ENCODE measurements at regions not wholly inside any gene's neighbourhood (a gene's known extent, or its start where the extent isn't known, plus 50 kb on each side); places are given as distances from the start of the nearest gene placed in this dataset.

GRCh38 chr12:111150360-111150759 lies 218.5 kb downstream of the PHETA1 start:
- no peak overlapping the region for H3K4me2 ChIP-seq
- Mint-ChIP-seq H3K4me1 (peaks cover 20% of the 10 kb centered on the region), H3K4me3 (no peak overlapping the region), H3K36me3 (ENCODE audit: low read depth) (no peaks in the 10 kb centered on the region), H3K27ac (no peak overlapping the region), H3K27me3 (ENCODE audit: insufficient read depth, low read depth, poor library complexity) (peaks cover 5% of the 10 kb centered on the region), H3K9me3 (no peaks in the 10 kb centered on the region)
- no peaks in the 10 kb centered on the region; the same call in none of the 2 replicates for H4K20me1 ChIP-seq (replicated peaks; ENCODE audit: insufficient read depth)
- no peak overlapping the region for H2AFZ ChIP-seq
- TF ChIP-seq REST (IDR thresholded peaks at IDR 0.05; ENCODE audit: unreplicated experiment) = no peak
- TF ChIP-seq CTCF (conservative IDR thresholded peaks at IDR 0.05; ENCODE audit: low read depth in 2 of 2) = no peak
- TF ChIP-seq JUNB (IDR thresholded peaks at IDR 0.05; ENCODE audit: unreplicated experiment) = no peak
- TF ChIP-seq EZH2 (IDR thresholded peaks at IDR 0.05; ENCODE audit: low read depth, unreplicated experiment) = no peak
- TF ChIP-seq POLR2AphosphoS5 (IDR thresholded peaks at IDR 0.05; ENCODE audit: low read depth) = no peak
- no peak for TF ChIP-seq STAT1 (IDR thresholded peaks at IDR 0.05; ENCODE audit: unreplicated experiment)
- no peak for TF ChIP-seq EZH2phosphoT487 (IDR thresholded peaks at IDR 0.05; ENCODE audit: unreplicated experiment)
- TF ChIP-seq ZNF462 (CRISPR knock-in tag; IDR thresholded peaks at IDR 0.05) = no peak
- TF ChIP-seq CREB1 (CRISPR knock-in tag; IDR thresholded peaks at IDR 0.05; ENCODE audit: low read depth) = no peak
- no peak for TF ChIP-seq ZNF114 (CRISPR knock-in tag; IDR thresholded peaks at IDR 0.05)
- no peak for TF ChIP-seq NANOG (IDR thresholded peaks at IDR 0.05; ENCODE audit: borderline replicate concordance)
- no peak for TF ChIP-seq ZNF331 (CRISPR knock-in tag; IDR thresholded peaks at IDR 0.05; ENCODE audit: low read depth)
- TF ChIP-seq ETS1 (IDR thresholded peaks at IDR 0.05) = no peak
- ATAC-seq = no peak
- H3F3A ChIP-seq (replicated peaks; ENCODE audit: low read depth) = no peaks in the 10 kb centered on the region
- H3K9me2 ChIP-seq (ENCODE audit: insufficient read depth) = no peaks in the 10 kb centered on the region
- 0 out of 2 replicates have a peak, but pooled peaks cover 3% of the 10 kb centered on the region for H3K79me2 ChIP-seq (replicated peaks; ENCODE audit: insufficient read depth)
- H3K4me3 ChIP-seq = no peak overlapping the region
- DNase-seq (ENCODE audit: low spot score) = no peak
- H3K27me3 ChIP-seq (ENCODE audit: insufficient read depth) = no peaks in the 10 kb centered on the region
- H3K27ac ChIP-seq (ENCODE audit: low read depth) = no peak overlapping the region
- H3K36me3 ChIP-seq (ENCODE audit: insufficient read depth) = no peaks in the 10 kb centered on the region
- peaks cover 10% of the 10 kb centered on the region; the same call in 1 of the 2 replicates for H3K4me1 ChIP-seq (ENCODE audit: insufficient read depth)
